Endothelial cell of umbilical vein (primary cell): ENCODE measurements at regions not wholly inside any gene's neighbourhood (a gene's known extent, or its start where the extent isn't known, plus 50 kb on each side); places are given as distances from the start of the nearest gene placed in this dataset.

Experiments used
- BruUV-seq: library from RNA; stranded (reverse); fragments of 400-500 nt; replicated peaks from 2 replicates; lab custom pipeline; 2021; lab: Mats Ljungman, UMichigan
- CTCF ChIA-PET: fragments of 300-600, 350-600 bp; sonication (Branson Sonifier 250); formaldehyde crosslinking; loops from one replicate; lab custom pipeline; 2021; ENCODE audit warnings: antibody characterized with exemption, inconsistent platforms; lab: Charles Lee
- POLR2A ChIA-PET: fragments of 300-600, 350-600 bp; sonication (Branson Sonifier 250); formaldehyde crosslinking; loops from one replicate; lab custom pipeline; 2021; ENCODE audit warnings: antibody characterized with exemption, inconsistent platforms; lab: Charles Lee
- DNase-seq: peaks from one replicate; pipeline ENCODE4 v3.0.0-alpha.2; 2011; ENCODE audit warnings: low read depth, low spot score
- FAIRE-seq: peaks from 2 replicates; lab custom pipeline; 2011; peaks lifted over from hg19 to GRCh38; lab: Jason Lieb, UNC
- H2AFZ ChIP-seq: 2 replicates; pipeline ENCODE4 v1.6.0; 2012; ENCODE audit warnings: low read depth, low read length, control low read depth, inconsistent platforms
- H3K27ac ChIP-seq: 2 replicates; pipeline ENCODE4 v1.5.1; 2011; ENCODE audit warnings: low read depth, mild to moderate bottlenecking, control low read depth, low read length, moderate library complexity; ENCODE audit not compliant: insufficient read depth
- H3K27me3 ChIP-seq, 2 experiments: 2 replicates each; pipeline versions ENCODE4 v1.6.0 to v1.6.1; 2011; ENCODE audit warnings: low read length in 2 of 2, mixed read lengths in 1 of 2; ENCODE audit not compliant: control insufficient read depth in 2 of 2, insufficient read depth in 2 of 2
- H3K36me3 ChIP-seq, 2 experiments: 2 replicates in 1 of 2; 3 replicates in 1 of 2; pipeline ENCODE4 v1.5.1; 2011; ENCODE audit warnings: low read length in 2 of 2, mild to moderate bottlenecking in 1 of 2, moderate library complexity in 1 of 2; ENCODE audit not compliant: control insufficient read depth in 2 of 2, insufficient read depth in 2 of 2; ENCODE audit errors: extremely low read depth in 1 of 2
- H3K4me1 ChIP-seq: 3 replicates; pipeline ENCODE4 v1.5.1; 2011; ENCODE audit warnings: mild to moderate bottlenecking, low read length; ENCODE audit not compliant: control insufficient read depth, insufficient read depth; ENCODE audit errors: extremely low read depth
- H3K4me2 ChIP-seq: 2 replicates; pipeline ENCODE4 v1.6.1; 2011; ENCODE audit warnings: low read length, control low read depth, mixed read lengths; ENCODE audit not compliant: insufficient read depth
- H3K4me3 ChIP-seq, 3 experiments: fragments of 200-600 bp in 1 of 3; sonication (generic), shearing (Covaris generic) in 1 of 3; replicated peaks in 1 of 3; 2 replicates each; pipeline ENCODE4 v1.5.1; 2011 to 2016; ENCODE audit warnings: control low read depth in 3 of 3, low read length in 3 of 3, mild to moderate bottlenecking in 2 of 3, inconsistent platforms in 1 of 3, low read depth in 1 of 3, moderate library complexity in 1 of 3; ENCODE audit not compliant: insufficient read depth in 1 of 3
- H3K79me2 ChIP-seq: 2 replicates; pipeline ENCODE4 v1.6.0; 2012; ENCODE audit warnings: low read length, inconsistent platforms; ENCODE audit not compliant: control insufficient read depth, insufficient read depth
- H3K9ac ChIP-seq: replicated peaks from 2 replicates; pipeline ENCODE3; 2011; ENCODE audit warnings: low read length, control low read depth; ENCODE audit not compliant: insufficient read depth; ENCODE audit errors: extremely low read depth
- H3K9me1 ChIP-seq: replicated peaks from 3 replicates; pipeline ENCODE4 v1.6.0; 2011; ENCODE audit warnings: mild to moderate bottlenecking, low read length; ENCODE audit not compliant: control insufficient read depth, insufficient read depth; ENCODE audit errors: extremely low read depth
- H3K9me3 ChIP-seq: replicated peaks from 2 replicates; pipeline ENCODE4 v1.5.1; 2012; ENCODE audit warnings: low read length, inconsistent platforms; ENCODE audit not compliant: control insufficient read depth, insufficient read depth
- H4K20me1 ChIP-seq: replicated peaks from 2 replicates; pipeline ENCODE3; 2011; ENCODE audit warnings: mild to moderate bottlenecking, low read length; ENCODE audit not compliant: control insufficient read depth, insufficient read depth; ENCODE audit errors: extremely low read depth
- CTCF ChIP-seq, 2 donors: IDR thresholded peaks; 1 replicate in 1 of 2; 2 replicates in 1 of 2; pipeline ENCODE4 v1.5.1; 2011; ENCODE audit warnings: low read length in 2 of 2, mild to moderate bottlenecking in 2 of 2, moderate library complexity in 2 of 2, control low read depth in 1 of 2, inconsistent platforms in 1 of 2, low read depth in 1 of 2; ENCODE audit not compliant: insufficient read depth in 1 of 2; ENCODE audit errors: extremely low read depth in 1 of 2
- EZH2 ChIP-seq: IDR thresholded peaks from 2 replicates; pipeline ENCODE4 v1.6.1; 2012; ENCODE audit warnings: borderline replicate concordance, low read depth, mild to moderate bottlenecking, moderate library complexity, low read length, inconsistent platforms; ENCODE audit not compliant: severe bottlenecking
- FOS ChIP-seq: IDR thresholded peaks from 2 replicates; pipeline ENCODE4 v1.6.1; 2011; ENCODE audit warnings: mild to moderate bottlenecking, low read length, moderate library complexity, borderline replicate concordance; ENCODE audit not compliant: insufficient read depth
- GATA2 ChIP-seq: IDR thresholded peaks from 2 replicates; pipeline ENCODE4 v1.7.0; 2011; ENCODE audit warnings: low read depth, mild to moderate bottlenecking, moderate library complexity, mixed read lengths, low read length; ENCODE audit not compliant: insufficient read length, insufficient read depth
- JUN ChIP-seq: IDR thresholded peaks from 2 replicates; pipeline ENCODE4 v1.6.1; 2011; ENCODE audit warnings: borderline replicate concordance, low read depth; ENCODE audit not compliant: insufficient read length, insufficient read depth
- MAX ChIP-seq: IDR thresholded peaks from 2 replicates; pipeline ENCODE4 v1.6.1; 2011; ENCODE audit not compliant: insufficient read depth, insufficient read length
- MYC ChIP-seq: IDR thresholded peaks from one replicate; pipeline ENCODE4 v1.6.1; 2011; ENCODE audit warnings: mild to moderate bottlenecking, low read depth, low read length
- POLR2A ChIP-seq: IDR thresholded peaks from 2 replicates; pipeline ENCODE4 v1.6.1; 2012; ENCODE audit warnings: low read depth, mild to moderate bottlenecking, control low read depth, low read length
- POLR2AphosphoS5 ChIP-seq: IDR thresholded peaks from 2 replicates; pipeline ENCODE4 v1.6.1; 2012; ENCODE audit warnings: low read depth, mild to moderate bottlenecking, control low read depth, low read length, moderate library complexity; ENCODE audit not compliant: insufficient read depth
- dilution Hi-C: fragments of 300-500 bp; cut with MboI; formaldehyde crosslinking; loops from one replicate; pipeline ENCODE4 v1.15.0; 2019; ENCODE audit warnings: low sequenced_read_pairs; ENCODE audit not compliant: extremely low pct_ligation_motif_present
- intact Hi-C: fragments of 100-400 bp; cut with micrococcal nuclease; formaldehyde crosslinking; loops from one replicate; pipeline ENCODE4 v1.10.0; 2022

GRCh38 chr4:149294601-149295000 lies 521.0 kb downstream of the IQCM start:
- ChIA-PET POLR2A (no interaction called here), CTCF (no interaction called here)
- H4K20me1 ChIP-seq = no peaks in the 10 kb centered on the region
- no peak overlapping the region for H3K4me3 ChIP-seq
- H3K27me3 ChIP-seq = no peaks in the 10 kb centered on the region
- DNase-seq = no peak
- no peak overlapping the region for H2AFZ ChIP-seq
- H3K4me1 ChIP-seq = no peaks in the 10 kb centered on the region
- no peak for FAIRE-seq
- H3K36me3 ChIP-seq = no peaks in the 10 kb centered on the region
- H3K9me3 ChIP-seq = no peaks in the 10 kb centered on the region
- intact Hi-C loops (no loop called here), dilution Hi-C loops (no loop called here)
- H3K9ac ChIP-seq = no peak overlapping the region
- H3K79me2 ChIP-seq = no peaks in the 10 kb centered on the region
- H3K27ac ChIP-seq = no peak overlapping the region
- TF ChIP-seq FOS = no peak
- TF ChIP-seq MAX = no peak
- TF ChIP-seq EZH2 = no peak
- no peak for TF ChIP-seq CTCF (IDR thresholded peaks at IDR 0.05; ENCODE audit: extremely low read depth in 1 of 2, insufficient read depth in 1 of 2, low read depth in 1 of 2, low read length in 2 of 2)
- no peak for TF ChIP-seq POLR2A
- no peak for TF ChIP-seq MYC
- TF ChIP-seq GATA2 = no peak
- TF ChIP-seq POLR2AphosphoS5 = no peak
- no peak for TF ChIP-seq JUN
- H3K9me1 ChIP-seq = no peaks in the 10 kb centered on the region
- no peak overlapping the region for H3K4me2 ChIP-seq
- BruUV-seq = no TSS peak
